ENCODE measurements at regions not wholly inside any gene's neighbourhood (a gene's known extent, or its start where the extent isn't known, plus 50 kb on each side); places are given as distances from the start of the nearest gene placed in this dataset.
"Not testable (repeated sequence)": the region's sequence is repeated elsewhere in the genome, so short reads cannot be mapped to it uniquely, and the experiment has no call there.

- intact Hi-C loops (cut with DNase I; ENCODE audit: low total_unique reads), result not testable (repeated sequence)
Measured at GRCh38 chr4:118447397-118447796, 94.6 kb upstream of the PRSS12 start.

GRCh38 chr4:118454857-118455256 is 102.1 kb upstream of the PRSS12 start:
- H3K4me3 ChIP-seq; DNase-seq; H3K4me1 ChIP-seq; intact Hi-C loops (cut with DNase I; ENCODE audit: low total_unique reads); H3K9me3 ChIP-seq; H3K27ac ChIP-seq; H3K27me3 ChIP-seq; H3K36me3 ChIP-seq: not testable (repeated sequence)

More at GRCh38 chr4:118447397-118447796, 94.6 kb upstream of the PRSS12 start:
- not testable (repeated sequence) for H3K36me3 ChIP-seq, H3K9me3 ChIP-seq, H3K27me3 ChIP-seq, DNase-seq, H3K4me3 ChIP-seq, H3K4me1 ChIP-seq, H3K27ac ChIP-seq

- H3K27me3 ChIP-seq; H3K27ac ChIP-seq; intact Hi-C loops (cut with DNase I; ENCODE audit: low total_unique reads); H3K36me3 ChIP-seq; H3K9me3 ChIP-seq; H3K4me3 ChIP-seq; H3K4me1 ChIP-seq; DNase-seq: not testable (repeated sequence)
Measured at GRCh38 chr4:118461435-118461834, 108.6 kb upstream of the PRSS12 start.

- H3K4me1 ChIP-seq; intact Hi-C loops (cut with DNase I; ENCODE audit: low total_unique reads); H3K27ac ChIP-seq; H3K4me3 ChIP-seq; H3K27me3 ChIP-seq; DNase-seq; H3K9me3 ChIP-seq; H3K36me3 ChIP-seq: not testable (repeated sequence)
Measured at GRCh38 chr4:118465831-118466230, 113.0 kb upstream of the PRSS12 start.

GRCh38 chr4:118474001-118474626 is 121.3 kb upstream of the PRSS12 start:
- DNase-seq; H3K36me3 ChIP-seq; H3K27me3 ChIP-seq; H3K4me1 ChIP-seq; H3K27ac ChIP-seq; H3K4me3 ChIP-seq; intact Hi-C loops (cut with DNase I; ENCODE audit: low total_unique reads); H3K9me3 ChIP-seq: not testable (repeated sequence)

- H3K36me3 ChIP-seq; H3K4me3 ChIP-seq; H3K27me3 ChIP-seq; H3K4me1 ChIP-seq; intact Hi-C loops (cut with DNase I; ENCODE audit: low total_unique reads); DNase-seq; H3K27ac ChIP-seq; H3K9me3 ChIP-seq: not testable (repeated sequence)
Measured at GRCh38 chr4:118474771-118475170, 122.0 kb upstream of the PRSS12 start.

- DNase-seq; H3K27me3 ChIP-seq; H3K9me3 ChIP-seq; H3K36me3 ChIP-seq; H3K4me1 ChIP-seq; H3K4me3 ChIP-seq; intact Hi-C loops (cut with DNase I; ENCODE audit: low total_unique reads); H3K27ac ChIP-seq: not testable (repeated sequence)
Measured at GRCh38 chr4:118475901-118476300, 123.1 kb upstream of the PRSS12 start.

GRCh38 chr4:118477826-118478225 is 125.0 kb upstream of the PRSS12 start:
- H3K9me3 ChIP-seq; H3K4me3 ChIP-seq; H3K36me3 ChIP-seq; DNase-seq; H3K4me1 ChIP-seq; H3K27ac ChIP-seq; intact Hi-C loops (cut with DNase I; ENCODE audit: low total_unique reads); H3K27me3 ChIP-seq: not testable (repeated sequence)

GRCh38 chr4:118485801-118486314 is 133.1 kb upstream of the PRSS12 start:
- H3K27ac ChIP-seq; H3K4me1 ChIP-seq; DNase-seq; intact Hi-C loops (cut with DNase I; ENCODE audit: low total_unique reads); H3K9me3 ChIP-seq; H3K27me3 ChIP-seq; H3K36me3 ChIP-seq; H3K4me3 ChIP-seq: not testable (repeated sequence)

GRCh38 chr4:118492963-118493362 is 140.2 kb upstream of the PRSS12 start:
- DNase-seq; intact Hi-C loops (cut with DNase I; ENCODE audit: low total_unique reads); H3K9me3 ChIP-seq; H3K27me3 ChIP-seq; H3K4me1 ChIP-seq; H3K36me3 ChIP-seq; H3K4me3 ChIP-seq; H3K27ac ChIP-seq: not testable (repeated sequence)

- H3K27ac ChIP-seq; H3K36me3 ChIP-seq; DNase-seq; H3K27me3 ChIP-seq; H3K4me3 ChIP-seq; H3K9me3 ChIP-seq; H3K4me1 ChIP-seq; intact Hi-C loops (cut with DNase I; ENCODE audit: low total_unique reads): not testable (repeated sequence)
Measured at GRCh38 chr4:118494437-118494836, 141.6 kb upstream of the PRSS12 start.

GRCh38 chr4:118502967-118503366 is 150.2 kb upstream of the PRSS12 start:
- DNase-seq; H3K4me3 ChIP-seq; H3K4me1 ChIP-seq; intact Hi-C loops (cut with DNase I; ENCODE audit: low total_unique reads); H3K27me3 ChIP-seq; H3K36me3 ChIP-seq; H3K9me3 ChIP-seq; H3K27ac ChIP-seq: not testable (repeated sequence)

GRCh38 chr4:118504927-118505326 is 152.1 kb upstream of the PRSS12 start:
- H3K4me3 ChIP-seq; H3K36me3 ChIP-seq; H3K4me1 ChIP-seq; H3K27me3 ChIP-seq; intact Hi-C loops (cut with DNase I; ENCODE audit: low total_unique reads); H3K9me3 ChIP-seq; DNase-seq; H3K27ac ChIP-seq: not testable (repeated sequence)

GRCh38 chr4:118505491-118505890 is 152.7 kb upstream of the PRSS12 start:
- H3K4me1 ChIP-seq; intact Hi-C loops (cut with DNase I; ENCODE audit: low total_unique reads); H3K27ac ChIP-seq; H3K4me3 ChIP-seq; H3K27me3 ChIP-seq; DNase-seq; H3K9me3 ChIP-seq; H3K36me3 ChIP-seq: not testable (repeated sequence)

GRCh38 chr4:118512870-118513269 is 160.1 kb upstream of the PRSS12 start:
- H3K36me3 ChIP-seq; H3K4me1 ChIP-seq; H3K4me3 ChIP-seq; DNase-seq; H3K27me3 ChIP-seq; intact Hi-C loops (cut with DNase I; ENCODE audit: low total_unique reads); H3K9me3 ChIP-seq; H3K27ac ChIP-seq: not testable (repeated sequence)
